Esophagus (tissue), 2 donors: ENCODE measurements at regions not wholly inside any gene's neighbourhood (a gene's known extent, or its start where the extent isn't known, plus 50 kb on each side); places are given as distances from the start of the nearest gene placed in this dataset.
"Not testable (repeated sequence)": the region's sequence is repeated elsewhere in the genome, so short reads cannot be mapped to it uniquely, and the experiment has no call there.

Experiments used
- H3K27ac ChIP-seq, 2 donors: one replicate each; pipeline ENCODE4 v1.5.1; 2013; ENCODE audit warnings: low read depth in 2 of 2, mild to moderate bottlenecking in 2 of 2, inconsistent platforms in 1 of 2, low read length in 1 of 2, moderate library complexity in 1 of 2
- H3K27me3 ChIP-seq, 2 donors: one replicate each; pipeline ENCODE4 v1.6.1; 2013; ENCODE audit warnings: low read length in 2 of 2, control low read depth in 1 of 2, mild to moderate bottlenecking in 1 of 2; ENCODE audit not compliant: insufficient read depth in 2 of 2, control insufficient read depth in 1 of 2
- H3K36me3 ChIP-seq, 2 donors: one replicate each; pipeline ENCODE4 v1.6.1; 2013; ENCODE audit warnings: low read length in 1 of 2; ENCODE audit not compliant: control insufficient read depth in 2 of 2, insufficient read depth in 2 of 2
- H3K4me1 ChIP-seq, 2 donors: one replicate each; pipeline ENCODE4 v1.6.1; 2013; ENCODE audit warnings: low read length in 1 of 2; ENCODE audit not compliant: control insufficient read depth in 2 of 2, insufficient read depth in 2 of 2
- H3K4me3 ChIP-seq, 2 donors: one replicate each; pipeline ENCODE4 v1.5.1; 2013; ENCODE audit warnings: low read length in 2 of 2, mild to moderate bottlenecking in 2 of 2, low read depth in 1 of 2, moderate library complexity in 1 of 2
- H3K9me3 ChIP-seq, 2 donors: one replicate each; pipeline ENCODE4 v1.6.1; 2013; ENCODE audit warnings: mild to moderate bottlenecking in 2 of 2, low read depth in 1 of 2, low read length in 1 of 2, moderate library complexity in 1 of 2; ENCODE audit not compliant: control insufficient read depth in 2 of 2, insufficient read depth in 1 of 2
- WGBS, 2 donors: extraction: QIAGEN DNeasy Blood & Tissue Kit; methylation state at CpG; one replicate each; pipeline ENCODE4 v1.1.7; 2013; 5-methylcytosine and 5-hydroxymethylcytosine counted together
- donor health status: healthy with polysubstance abuse.
- donor health status: Bipolar disorder and iron deficiency.

DNA sequence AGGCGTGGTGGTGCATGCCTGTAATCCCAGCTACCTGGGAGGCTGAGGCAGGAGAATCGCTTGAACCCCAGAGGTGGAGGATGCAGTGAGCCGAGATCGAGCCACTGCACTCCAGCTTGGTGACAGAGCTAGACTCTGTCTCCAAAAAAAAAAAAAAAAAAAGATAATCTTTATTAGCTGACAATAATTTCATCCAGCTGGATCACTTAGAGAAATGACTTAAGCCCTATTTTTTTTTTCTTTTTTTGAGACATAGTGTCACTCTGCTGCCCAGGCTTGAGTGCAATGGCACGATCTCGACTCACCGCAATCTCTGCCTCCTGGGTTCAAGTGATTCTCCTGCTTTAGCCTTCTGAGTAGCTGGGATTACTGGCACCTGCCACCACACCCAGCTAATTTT lies 51.6 kb upstream of the MAP4K4 start:
- WGBS, 2 donors: 95% methylated on average over 7 of the region's 7 CpGs

DNA sequence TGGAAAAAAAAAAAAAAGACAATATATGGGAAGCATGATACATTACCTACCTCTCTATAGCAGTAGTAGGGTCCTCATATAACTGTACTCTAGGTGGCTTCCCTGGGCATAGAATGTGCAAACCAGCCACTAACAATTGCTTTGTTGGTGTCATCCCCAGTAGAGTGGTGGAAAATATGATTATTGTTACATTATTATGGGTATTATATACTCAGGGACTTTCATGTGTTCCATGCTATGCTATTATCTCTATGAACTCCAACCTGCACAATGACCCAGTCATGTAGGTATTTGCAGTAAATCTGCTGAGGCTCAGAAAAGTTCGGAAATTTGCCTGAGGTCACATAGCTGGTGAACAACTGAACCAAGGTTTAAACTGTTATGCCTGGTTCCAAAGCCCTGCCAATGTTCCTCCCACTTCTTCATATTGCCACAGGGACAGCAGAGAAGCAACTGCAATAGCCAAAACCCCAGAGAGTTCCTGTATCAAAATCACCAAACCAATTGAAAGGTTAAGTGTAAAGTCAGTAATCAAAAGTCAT lies 52.6 kb upstream of the MAP4K4 start:
- no peaks in the 10 kb centered on the region for H3K27me3 ChIP-seq
- H3K36me3 ChIP-seq: no peaks in the 10 kb centered on the region
- H3K27ac ChIP-seq: no peak overlapping the region
- no peaks in the 10 kb centered on the region for H3K9me3 ChIP-seq
- 54 to 63% methylated on average over 1 of the region's 1 CpG for WGBS, 2 donors
- no peak overlapping the region for H3K4me3 ChIP-seq
- no peaks in the 10 kb centered on the region for H3K4me1 ChIP-seq

More for the DNA sequence above, 51.6 kb upstream of the MAP4K4 start:
- not testable (repeated sequence) for H3K9me3 ChIP-seq, H3K4me1 ChIP-seq, H3K27ac ChIP-seq, H3K4me3 ChIP-seq, H3K36me3 ChIP-seq, H3K27me3 ChIP-seq

DNA sequence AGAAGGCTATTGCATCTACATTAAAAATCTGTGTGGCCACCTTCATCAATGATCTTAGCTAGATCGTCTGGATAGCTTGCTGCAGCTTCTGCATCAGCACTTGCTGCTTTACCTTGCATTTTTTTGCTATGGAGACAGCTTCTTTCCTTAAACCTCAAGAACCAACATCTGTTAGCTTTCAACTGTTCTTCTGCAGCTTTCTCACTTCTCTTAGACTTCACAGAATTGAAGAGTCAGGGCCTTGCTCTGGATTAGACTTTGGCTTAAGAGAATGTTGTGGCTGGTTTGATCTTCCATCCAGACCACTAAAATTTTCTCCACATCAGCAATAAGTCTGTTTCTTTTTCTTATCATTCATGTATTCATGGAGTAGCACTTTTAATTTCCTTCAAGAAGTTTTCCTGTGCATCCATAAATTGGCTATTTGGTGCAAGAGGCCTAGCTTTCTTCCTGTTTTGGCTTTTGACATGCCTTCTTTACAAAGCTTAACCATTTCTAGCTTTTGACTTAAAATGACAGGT lies 54.4 kb upstream of the MAP4K4 start:
- H3K27me3 ChIP-seq: no peaks in the 10 kb centered on the region
- H3K27ac ChIP-seq: no peak overlapping the region
- H3K9me3 ChIP-seq: no peaks in the 10 kb centered on the region
- H3K36me3 ChIP-seq: no peaks in the 10 kb centered on the region
- H3K4me3 ChIP-seq: no peak overlapping the region
- 84 to 86% methylated on average over 1 of the region's 1 CpG for WGBS, 2 donors
- no peaks in the 10 kb centered on the region for H3K4me1 ChIP-seq

DNA sequence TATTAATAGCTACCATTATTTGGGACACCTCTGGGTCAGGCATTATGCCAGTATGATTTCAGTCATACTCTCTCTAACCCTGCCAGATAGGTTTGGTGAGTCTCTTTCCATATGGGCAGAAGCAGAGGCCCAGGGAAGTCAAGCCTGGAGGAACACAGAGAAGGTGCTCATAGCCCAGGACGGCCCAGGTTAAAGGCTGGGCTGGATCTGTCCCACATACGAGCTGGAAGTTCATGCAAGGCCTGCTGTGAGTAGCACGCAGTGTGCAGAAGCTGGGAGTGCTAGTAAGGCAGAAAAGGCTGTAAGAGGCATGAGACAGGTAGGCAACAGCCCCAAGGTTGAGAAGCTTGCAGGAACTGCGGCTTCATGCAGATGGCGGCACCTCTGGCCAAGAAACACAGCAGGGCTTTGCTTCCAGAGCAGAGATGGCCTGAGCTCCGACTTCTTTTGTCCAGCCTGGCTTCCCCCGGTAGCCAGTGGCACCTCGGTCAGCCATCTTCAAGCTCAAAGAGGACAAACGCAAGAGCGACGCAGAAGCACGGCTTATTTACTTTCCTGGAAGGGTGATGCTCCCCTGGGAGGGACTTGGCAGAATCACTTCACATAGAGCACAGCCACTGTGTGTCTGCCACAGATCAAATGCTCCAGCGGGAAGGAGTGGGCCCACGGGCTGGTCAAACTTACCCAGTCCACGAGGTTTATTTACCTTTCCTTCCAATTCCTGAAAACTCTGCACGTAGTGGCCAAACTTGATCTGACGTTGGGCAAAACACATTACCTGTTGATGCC lies 58.5 kb upstream of the MAP4K4 start:
- no peaks in the 10 kb centered on the region for H3K27me3 ChIP-seq
- WGBS, 2 donors: 83 to 88% methylated on average over 17 of the region's 17 CpGs

DNA sequence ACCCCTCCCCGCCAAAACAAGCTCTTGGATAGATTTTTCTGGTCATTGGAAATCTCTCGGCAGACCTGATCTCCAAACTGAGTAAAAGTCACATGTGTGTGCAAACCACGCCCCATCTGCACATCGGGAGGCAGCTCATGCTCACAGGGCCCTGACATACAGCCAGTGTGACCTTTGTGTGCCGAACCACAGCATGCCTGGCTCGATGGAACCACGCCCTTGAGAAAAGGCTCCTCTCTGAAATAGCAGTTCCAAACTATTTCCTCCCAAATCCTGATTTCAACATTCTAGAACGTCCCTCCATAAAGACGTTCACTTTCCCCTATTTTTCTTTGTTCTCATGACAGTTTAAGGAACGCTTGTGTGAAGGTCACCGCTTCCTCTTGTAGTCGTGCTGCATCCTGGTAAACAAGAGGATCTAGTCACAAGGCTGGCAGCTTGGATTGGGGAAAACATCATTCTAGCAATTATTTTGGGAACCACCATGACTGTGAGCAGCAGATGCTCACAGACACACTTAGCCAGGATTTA lies 59.3 kb upstream of the MAP4K4 start:
- Histone ChIP-seq H3K4me1 (no peaks in the 10 kb centered on the region), H3K27me3 (no peaks in the 10 kb centered on the region), H3K27ac (no peak overlapping the region), H3K4me3 (no peak overlapping the region), H3K9me3 (no peaks in the 10 kb centered on the region), H3K36me3 (no peaks in the 10 kb centered on the region)
- WGBS, 2 donors: 67 to 71% methylated on average over 12 of the region's 12 CpGs

More for the DNA sequence above, 58.5 kb upstream of the MAP4K4 start:
- Histone ChIP-seq H3K4me3 (no peak overlapping the region), H3K27ac (no peak overlapping the region), H3K36me3 (no peaks in the 10 kb centered on the region), H3K4me1 (no peaks in the 10 kb centered on the region), H3K9me3 (no peaks in the 10 kb centered on the region)

DNA sequence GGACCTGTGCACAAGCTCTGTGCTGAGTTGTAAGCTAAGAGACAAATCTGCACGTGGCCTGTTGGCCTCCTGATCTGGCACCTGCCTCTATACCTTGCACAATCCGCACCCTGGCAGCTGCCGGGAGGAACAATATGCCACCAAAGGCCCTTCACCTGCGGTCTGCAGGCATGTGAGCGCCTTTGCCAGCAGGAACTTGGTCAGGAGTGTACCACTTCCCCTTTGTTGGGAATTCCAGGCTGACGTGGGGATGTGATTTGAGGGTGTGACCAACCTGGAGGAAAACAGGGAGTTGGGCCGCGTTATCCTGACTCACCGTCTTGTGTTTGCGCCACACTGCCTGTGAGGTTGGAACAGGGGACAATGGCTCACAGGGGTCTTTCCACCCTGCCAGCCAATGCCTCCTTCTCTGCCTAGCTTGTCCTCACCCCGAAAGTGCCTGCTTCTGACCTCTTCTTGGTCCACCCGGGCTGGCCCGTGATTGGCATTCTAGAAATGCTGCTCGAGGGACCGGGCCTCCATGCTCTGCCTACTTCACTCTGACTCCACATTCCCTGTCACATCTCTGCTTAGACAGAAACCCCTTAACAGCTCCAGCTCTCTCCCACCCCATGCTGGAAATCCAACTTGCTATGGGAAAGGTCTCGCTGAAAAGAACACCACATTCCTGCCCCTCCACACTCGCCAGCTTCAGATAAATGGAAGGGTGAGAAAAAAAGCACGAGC lies 67.1 kb upstream of the MAP4K4 start:
- WGBS, 2 donors: 78% methylated on average over 18 of the region's 18 CpGs
- Histone ChIP-seq H3K4me3 (no peak overlapping the region), H3K9me3 (no peaks in the 10 kb centered on the region), H3K36me3 (no peaks in the 10 kb centered on the region), H3K27me3 (no peaks in the 10 kb centered on the region), H3K4me1 (no peaks in the 10 kb centered on the region), H3K27ac (no peak overlapping the region)

DNA sequence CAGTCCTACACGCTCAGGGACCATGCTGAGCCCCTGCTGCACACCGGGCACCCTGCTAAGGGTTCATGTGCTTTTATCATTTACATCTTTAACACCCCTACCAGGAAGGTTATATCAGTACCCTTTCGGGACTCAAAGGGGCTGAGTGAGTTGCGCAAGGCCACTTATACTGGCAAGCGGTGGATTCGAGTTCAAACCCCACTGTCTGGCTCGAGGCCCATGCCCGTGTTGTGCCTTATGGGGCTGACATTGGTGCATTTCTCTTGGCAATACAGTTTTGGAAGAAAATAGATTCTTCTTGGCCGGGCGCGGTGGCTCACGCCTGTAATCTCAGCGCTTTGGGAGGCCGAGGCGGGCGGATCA lies 69.5 kb upstream of the MAP4K4 start:
- no peaks in the 10 kb centered on the region for H3K36me3 ChIP-seq
- 95 to 98% methylated on average over 13 to 14 of the region's 16 CpGs for WGBS, 2 donors
- no peak overlapping the region for H3K4me3 ChIP-seq
- H3K27me3 ChIP-seq: no peaks in the 10 kb centered on the region
- no peaks in the 10 kb centered on the region for H3K4me1 ChIP-seq
- H3K27ac ChIP-seq: no peak overlapping the region
- no peaks in the 10 kb centered on the region for H3K9me3 ChIP-seq

DNA sequence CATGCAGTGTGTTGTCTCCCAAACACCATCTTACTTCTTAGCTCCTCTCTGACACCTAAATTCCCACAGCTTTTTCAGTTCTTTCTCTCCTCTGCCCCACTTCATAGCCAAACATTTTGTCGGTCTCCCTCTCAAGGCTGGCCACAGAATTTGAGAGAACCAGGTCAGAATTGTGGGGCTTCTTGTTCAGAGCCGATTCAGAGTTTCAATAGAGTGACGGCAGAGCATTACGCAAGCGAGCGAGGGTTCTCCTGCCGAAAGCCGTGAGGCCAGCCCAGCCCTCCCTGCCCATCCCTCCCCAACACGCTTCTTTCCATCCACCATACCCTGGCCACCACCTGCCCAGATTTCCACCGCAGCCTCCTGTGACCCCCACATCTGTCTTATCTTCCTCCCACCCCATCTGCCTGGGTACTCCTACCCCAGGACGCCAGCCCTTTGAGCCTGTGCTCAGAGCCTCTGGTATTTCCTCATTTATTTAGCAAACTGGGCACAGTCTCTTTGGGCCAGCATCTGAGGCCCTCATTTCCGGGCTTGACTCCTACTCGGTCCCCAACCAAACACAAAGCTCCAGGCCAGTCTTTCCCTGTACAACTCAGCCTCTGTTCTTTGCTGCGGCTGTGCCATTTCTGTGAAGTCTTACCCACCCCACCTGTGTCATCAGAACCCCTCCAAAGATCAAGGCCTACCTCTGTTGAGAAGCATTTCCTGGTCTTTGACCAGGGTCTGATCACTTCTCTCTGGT lies 70.0 kb upstream of the MAP4K4 start:
- H3K4me3 ChIP-seq: no peak overlapping the region
- no peaks in the 10 kb centered on the region for H3K27me3 ChIP-seq
- no peaks in the 10 kb centered on the region for H3K9me3 ChIP-seq
- H3K36me3 ChIP-seq: no peaks in the 10 kb centered on the region
- 88% methylated on average over 14 of the region's 14 CpGs for whole genome bisulfite sequencing, 2 donors
- H3K27ac ChIP-seq: no peak overlapping the region
- H3K4me1 ChIP-seq: no peaks in the 10 kb centered on the region

DNA sequence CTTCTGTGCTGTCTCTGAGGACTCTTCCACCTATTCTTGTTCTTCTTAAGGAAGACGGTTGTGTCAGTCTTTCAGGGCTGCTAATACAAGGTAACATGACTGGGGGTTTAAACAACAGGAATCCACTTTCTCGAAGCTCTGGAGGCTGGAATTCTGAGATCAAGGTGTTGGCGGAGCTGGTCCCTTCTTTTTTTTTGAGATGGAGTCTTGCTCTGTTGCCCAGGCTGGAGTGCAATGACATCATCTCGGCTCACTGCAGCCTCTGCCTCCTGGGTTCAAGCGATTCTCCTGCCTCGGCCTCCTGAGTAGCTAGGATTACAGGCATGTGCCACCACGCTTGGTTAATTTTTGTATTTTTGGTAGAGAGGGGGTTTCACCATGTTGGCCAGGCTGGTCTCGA lies 71.7 kb upstream of the MAP4K4 start:
- H3K9me3 ChIP-seq, H3K27me3 ChIP-seq, H3K4me1 ChIP-seq, H3K36me3 ChIP-seq, H3K27ac ChIP-seq, H3K4me3 ChIP-seq: not testable (repeated sequence)
- 91 to 95% methylated on average over 8 of the region's 8 CpGs for WGBS, 2 donors
